Islet precursor cell (in vitro differentiated cells): ENCODE measurements at regions not wholly inside any gene's neighbourhood (a gene's known extent, or its start where the extent isn't known, plus 50 kb on each side); places are given as distances from the start of the nearest gene placed in this dataset.

Experiments
- DNase-seq: peaks from one replicate; pipeline ENCODE4 v3.0.0-alpha.2; 2018

DNA sequence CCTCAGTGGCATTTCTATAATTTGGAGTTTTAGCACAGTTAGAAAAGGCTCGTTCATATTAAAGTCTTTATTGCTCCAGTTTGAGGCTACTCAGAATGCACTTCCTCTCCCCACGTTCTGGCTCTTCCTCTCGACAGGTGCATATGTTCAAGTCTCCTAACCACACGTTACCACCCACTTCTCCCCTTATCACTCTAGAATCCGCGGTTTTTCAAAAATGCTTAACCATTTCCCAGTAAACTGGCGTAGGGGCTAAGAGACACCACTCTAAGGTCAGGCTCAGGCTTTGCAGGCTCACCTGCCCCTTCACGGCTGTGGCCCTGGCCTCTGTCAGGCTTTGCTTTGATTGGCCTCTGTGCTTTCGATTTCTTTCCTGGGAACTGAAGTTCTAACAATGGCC lies 383.6 kb downstream of the GLRX3 start:
- no peak for DNase-seq

DNA sequence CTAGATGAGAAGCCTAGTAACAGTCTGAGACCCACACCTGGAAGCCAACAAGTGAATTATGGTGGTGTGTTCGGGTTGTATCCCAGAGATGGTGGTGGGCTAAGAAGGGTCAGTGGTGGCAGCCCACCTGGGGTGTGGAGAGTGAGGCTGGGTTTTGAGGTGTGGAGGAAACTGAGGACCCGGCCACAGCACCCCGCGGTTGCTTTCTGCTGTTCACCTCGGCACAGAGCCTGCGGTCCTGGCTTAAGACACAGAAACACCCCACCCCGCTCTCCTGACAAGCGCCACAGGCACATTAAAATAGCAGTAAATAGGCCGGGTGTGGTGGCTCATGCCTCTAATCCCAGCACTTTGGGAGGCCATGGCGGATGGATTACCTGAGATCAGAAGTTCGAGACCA lies 395.1 kb downstream of the GLRX3 start:
- no peak for DNase-seq

DNA sequence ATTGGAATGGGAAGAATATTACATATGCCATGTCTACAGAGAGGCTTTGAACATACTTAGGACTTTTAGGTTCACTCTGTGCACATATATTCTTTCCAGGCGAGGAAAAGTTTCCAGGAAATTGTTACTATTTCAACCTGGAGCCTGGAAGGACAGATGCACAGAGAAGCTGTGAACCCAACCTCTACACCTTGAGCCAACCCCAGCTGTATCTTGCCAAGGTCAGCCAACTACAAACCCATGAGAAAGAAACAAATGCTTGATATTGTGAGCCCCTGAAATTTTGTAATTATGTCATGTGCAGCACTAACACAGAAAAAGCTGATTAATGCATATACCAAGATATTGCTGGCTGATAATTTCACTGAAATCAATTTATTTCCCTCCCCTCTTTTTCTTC lies 404.9 kb downstream of the GLRX3 start:
- no peak for DNase-seq

DNA sequence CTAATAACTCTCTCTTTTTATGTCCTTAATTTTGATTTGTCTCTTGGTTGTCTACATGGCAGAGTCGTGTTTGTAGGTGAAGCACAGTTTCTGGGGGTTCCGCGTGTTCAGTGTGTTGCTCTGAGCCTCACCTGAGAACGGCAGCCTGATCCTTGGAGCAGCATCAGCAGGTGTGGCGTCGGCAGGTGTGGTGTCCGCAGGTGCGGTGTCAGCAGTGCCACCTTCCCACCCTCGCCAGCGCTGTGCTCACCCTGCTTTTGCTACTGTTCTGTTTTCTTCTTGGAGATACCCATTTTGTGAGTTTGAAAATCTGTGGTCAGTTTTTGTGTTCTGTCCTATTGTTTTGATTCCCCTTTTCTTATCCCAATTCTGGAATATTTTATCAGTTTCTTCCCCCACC lies 406.6 kb downstream of the GLRX3 start:
- DNase-seq = no peak

DNA sequence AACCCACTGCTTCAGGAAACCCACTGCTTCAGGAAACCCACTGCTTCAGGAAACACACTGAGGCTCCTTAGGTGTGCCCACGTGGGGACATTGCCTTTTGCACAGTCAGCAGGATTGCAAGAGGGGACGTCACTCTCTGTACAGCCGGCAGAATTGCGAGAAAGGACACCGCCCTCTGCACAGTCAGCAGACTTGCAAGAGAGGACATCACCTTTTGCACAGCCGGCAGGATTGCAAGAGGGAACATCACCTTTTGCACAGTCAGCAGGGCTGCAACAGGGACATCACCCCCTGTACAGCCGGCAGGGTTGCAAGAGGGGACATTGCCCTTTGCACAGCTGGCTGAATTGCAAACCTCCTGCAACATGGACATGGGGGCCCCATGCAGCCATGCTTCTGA lies 407.6 kb downstream of the GLRX3 start:
- DNase-seq = no peak

DNA sequence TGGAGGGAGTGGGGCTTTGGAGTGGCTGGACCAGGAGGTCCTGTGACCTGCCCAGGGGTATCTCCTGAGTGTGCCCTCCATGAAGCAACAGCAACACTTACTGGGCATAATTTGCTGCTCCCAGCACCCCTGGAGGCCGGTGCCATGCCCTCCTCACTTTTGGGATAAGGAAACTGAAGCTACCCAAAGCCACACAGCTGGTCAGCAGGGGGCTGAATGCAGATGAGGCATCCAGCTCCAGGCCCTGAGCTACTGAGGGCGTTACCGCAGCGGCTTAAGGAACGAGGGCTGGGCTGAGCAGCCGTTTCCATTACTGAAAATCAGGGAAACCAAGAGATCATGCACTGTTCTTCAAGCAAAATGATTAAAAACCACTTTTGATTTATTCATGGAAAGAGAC lies 408.9 kb downstream of the GLRX3 start:
- DNase-seq = no peak

DNA sequence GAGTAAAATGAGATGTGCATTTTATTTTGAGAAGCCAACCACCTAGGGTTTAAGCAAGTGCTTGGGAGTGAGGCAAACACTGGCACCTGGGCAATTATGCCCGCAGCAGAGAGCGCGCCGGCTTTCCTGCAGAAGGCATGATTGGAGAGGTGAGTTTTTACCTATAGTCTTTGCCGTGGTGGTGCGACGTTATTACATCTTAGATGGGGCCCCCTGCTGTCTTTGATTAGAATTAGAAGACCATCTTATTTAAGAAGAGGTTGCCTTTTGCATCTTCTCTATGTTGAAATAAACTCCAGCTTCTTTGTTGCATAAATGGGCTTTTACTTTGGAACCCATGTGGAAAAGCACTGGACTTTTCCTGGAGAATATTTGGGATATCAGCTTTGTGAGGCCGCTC lies 409.5 kb downstream of the GLRX3 start:
- no peak for DNase-seq

DNA sequence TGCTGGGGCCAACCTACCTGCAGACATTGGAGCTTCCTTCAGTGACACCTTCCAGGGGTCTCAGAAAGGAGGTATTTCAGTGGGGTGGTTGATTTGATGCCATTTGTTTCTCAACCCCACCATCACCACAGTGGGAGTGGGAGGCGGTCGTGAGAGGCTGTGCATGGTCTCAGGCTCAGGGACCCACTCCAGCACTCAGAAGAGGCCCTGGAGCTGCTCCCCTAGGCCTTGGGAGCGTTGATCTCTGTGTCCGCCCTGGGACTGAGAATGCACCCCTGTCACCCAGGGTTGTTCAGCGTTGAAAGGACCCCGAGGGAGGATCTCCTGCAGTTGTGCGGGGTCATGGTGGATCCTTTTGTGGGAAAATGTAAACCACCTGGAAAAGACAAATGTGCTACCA lies 410.6 kb downstream of the GLRX3 start:
- no peak for DNase-seq

DNA sequence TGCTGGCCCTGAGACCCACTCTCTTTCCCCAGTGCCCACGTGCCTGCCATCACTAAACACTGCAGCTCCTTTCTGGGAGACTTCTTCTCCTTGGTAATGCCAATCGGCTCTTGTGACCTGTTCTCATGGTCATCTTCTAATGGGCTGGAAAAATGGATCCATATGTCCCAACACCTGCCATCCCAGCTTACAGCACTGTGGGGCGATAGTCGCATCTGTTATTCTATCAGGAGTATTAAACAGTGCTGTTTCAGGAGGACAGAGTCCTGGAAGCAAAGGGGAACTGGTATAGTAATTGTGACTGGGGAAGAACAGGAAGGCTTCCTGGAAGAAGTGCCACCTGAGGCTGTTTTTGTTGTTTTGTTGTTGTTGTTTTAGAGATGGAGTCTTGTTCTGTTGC lies 411.2 kb downstream of the GLRX3 start:
- DNase-seq = no peak

DNA sequence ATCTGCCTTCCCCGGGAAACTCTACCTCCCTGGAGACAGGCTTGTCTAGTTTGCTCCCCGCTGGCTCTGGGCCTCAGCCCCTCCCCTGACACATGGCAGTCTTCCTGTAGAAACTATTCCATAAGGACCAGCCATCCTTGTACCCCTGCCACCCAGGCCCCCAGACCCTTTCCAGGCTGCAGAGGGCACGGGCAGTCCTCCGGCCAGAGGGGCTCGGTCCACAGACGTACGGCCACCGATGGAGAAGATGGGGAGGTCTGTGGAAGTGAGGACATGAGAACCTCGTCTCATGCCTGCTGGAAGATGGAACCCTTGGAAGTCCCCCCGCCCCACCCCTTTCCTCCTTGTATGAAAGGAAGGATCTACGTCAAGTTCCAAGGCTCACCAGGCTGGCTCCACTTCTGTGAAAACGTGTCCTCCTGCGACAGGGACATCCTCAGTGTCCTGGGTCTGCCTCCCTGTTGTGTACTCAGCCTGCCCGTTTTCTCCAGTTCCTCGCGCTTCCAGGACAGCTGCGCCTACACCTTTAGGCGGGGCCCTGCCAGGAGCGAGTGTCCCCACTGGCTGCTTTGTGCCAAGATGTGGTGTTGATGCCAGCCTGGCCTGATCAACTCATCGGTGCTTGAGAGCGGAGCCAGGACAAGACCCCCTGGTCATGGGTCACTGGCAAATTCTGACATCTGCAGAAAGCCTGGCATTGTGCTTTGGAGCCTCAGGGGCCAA lies 414.9 kb downstream of the GLRX3 start:
- DNase-seq = no peak

DNA sequence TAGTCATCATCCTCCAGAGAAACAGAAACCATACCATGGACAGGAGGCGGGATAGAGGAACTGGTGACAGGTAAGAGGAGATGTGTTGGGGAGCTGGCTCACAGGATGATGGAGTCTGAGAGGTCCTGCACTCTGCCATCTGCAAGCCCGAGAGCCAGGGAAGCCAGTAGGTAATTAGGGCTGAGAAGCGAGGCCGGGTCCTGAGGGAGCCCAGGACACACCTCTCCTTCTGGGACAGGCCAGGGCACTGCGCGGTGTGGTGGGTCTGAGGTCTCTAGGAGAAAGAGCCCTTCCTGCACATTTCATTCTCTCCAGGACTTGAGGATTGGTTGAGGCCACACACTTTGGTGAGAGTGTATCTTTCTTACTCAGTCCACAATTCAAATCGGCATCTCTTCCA lies 415.5 kb downstream of the GLRX3 start:
- no peak for DNase-seq

DNA sequence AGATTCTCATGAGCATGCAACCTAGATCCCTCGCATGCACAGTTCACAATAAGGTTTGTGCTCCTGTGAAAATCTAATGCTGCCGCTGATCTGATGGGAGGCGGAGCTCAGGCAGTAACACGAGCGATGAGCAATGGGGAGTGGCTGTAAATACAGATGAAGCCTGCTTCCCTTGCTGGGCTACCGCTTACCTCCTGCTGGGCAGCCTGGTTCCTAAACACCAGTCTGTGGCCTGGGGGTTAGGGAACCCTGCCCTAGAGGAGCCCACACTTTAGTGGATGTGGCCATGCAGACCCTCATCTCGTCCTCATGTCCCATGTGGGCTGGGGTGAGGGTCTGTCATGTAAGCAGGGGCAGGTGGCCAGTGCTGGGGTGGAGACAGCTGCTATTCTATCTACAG lies 417.6 kb downstream of the GLRX3 start:
- DNase-seq = no peak

DNA sequence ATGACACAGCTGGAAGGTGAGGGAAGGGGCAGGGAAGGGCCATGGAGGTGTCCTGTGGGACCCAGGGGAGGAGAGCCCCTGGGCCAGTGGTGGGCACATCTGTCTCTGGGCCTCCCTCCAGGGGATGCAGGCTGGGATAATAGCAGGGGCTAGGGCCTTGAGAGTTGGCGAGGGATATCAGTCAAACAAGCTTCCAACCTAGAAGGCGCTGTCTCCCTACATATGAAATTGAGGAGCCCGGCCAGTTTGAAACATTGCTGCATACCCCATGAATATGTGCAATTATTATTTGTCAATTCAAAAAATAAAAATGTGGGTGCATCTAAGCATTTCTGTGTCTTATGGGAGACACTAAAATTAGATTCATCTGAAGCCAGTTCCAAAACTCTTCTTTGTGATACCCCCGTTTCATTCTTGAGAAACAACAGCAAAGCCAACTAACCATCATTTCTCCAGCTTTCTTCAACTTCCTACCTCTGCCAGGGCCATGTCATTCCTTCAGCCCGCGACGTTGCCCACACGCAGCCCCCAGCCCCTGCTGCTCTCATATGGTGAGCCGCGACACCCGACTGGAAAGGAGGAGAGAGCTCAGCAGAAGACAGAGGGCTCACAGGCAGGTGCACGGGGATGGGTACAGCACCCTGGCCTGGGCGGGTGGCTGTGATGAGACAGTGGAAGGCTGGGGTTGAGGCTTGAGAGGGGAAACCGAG lies 418.7 kb downstream of the GLRX3 start:
- no peak for DNase-seq

DNA sequence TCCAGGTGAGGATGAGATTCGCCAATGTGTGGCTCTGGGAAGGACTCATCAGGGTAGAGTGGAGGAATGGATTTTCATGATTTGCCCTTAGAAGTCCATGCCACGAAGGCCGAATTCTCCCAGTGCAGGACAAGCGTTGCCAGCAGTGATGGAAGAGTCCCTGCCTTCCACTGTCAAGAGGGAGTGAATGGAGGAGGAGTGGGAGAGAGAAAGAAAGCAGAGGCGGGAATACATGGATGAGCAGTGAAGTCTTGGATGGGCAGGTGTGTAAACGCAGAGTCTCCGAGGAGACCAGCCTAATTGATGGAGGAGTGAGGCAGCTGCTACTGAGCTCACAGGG lies 419.2 kb downstream of the GLRX3 start:
- no peak for DNase-seq

DNA sequence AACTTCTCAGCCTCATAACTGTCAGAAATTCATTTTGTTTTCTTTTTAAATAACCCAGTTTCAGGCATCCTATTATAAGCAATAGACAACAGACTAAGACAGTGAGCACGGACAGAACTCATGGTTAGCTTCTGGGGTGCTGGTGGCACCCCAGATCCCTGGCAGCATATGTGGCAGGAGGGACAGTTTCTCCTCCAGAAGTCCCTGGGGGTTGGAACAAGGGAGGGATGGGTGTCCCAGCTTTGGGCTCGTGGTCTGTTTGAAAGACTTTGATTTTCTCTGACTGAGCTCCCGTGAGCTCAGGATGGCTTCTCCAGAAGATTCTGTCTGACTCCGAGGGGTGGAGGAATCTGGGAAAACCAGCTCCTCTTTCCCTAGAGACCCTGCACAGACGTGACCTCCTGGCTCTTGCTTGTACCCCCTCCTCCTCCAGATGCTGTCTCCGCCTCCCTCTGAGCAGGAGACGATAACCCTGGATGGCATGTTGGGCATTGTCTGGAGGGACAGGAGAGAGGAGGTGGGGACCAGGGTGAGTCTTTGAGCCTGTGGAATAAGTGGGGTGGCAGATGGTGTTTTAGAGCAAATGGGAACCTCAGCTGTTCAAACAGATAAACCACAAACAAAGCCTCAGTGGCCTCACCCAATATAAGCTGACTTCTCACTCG lies 421.1 kb downstream of the GLRX3 start:
- no peak for DNase-seq

DNA sequence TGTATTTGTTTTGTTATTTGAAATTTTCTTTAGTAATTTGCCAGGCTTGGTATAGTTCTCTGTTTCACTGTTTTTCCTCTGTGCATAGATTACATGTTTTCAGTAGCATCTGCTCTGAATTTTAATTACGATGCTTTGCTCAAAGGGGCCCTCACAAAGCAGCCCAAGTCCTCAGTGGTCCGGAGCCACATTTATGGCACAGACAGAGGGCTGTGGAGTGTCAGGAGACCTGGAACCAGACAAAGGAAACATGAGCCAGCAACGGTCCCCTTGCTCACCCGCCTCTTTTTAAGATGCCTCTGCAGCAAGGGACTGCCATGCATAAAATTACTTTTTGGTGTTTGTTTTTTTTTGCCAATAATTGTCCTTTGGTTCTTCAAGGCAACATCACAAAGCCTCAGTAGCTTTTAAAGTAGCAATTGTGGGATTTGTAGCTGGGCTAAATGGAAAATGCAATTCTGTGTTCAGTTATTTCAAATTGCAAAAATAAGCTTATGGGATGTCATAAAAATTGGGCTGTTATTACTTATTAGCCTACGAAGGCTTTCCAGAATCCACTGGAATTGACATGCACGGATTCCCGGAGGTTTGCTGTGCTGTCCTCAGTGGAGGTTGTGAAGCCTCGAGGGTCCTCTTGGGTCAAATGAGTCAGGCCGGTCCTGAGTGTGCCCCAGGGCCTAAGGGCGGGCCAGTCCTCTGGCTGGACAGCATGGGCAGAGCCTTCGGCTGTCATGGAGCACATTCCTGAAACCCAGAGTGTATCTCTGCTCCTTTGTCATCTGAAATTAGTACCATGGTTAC lies 422.8 kb downstream of the GLRX3 start:
- no peak for DNase-seq

DNA sequence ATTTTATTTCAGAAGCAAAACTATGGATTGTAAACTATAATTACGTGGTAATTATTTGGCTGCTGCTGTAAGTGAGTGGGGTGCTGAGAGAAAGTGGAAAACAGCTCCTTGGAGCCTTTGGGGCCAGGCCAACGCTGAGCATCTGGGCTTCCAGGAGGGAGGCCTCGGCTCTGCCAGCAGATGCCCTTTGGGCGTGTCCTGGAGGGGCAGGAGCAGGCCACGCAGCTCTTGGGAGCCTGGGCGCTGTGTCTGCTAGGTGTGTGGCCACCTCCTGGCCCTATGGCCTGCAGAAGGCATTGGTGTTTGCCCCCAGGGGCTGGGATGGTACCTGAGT lies 423.3 kb downstream of the GLRX3 start:
- DNase-seq = no peak

DNA sequence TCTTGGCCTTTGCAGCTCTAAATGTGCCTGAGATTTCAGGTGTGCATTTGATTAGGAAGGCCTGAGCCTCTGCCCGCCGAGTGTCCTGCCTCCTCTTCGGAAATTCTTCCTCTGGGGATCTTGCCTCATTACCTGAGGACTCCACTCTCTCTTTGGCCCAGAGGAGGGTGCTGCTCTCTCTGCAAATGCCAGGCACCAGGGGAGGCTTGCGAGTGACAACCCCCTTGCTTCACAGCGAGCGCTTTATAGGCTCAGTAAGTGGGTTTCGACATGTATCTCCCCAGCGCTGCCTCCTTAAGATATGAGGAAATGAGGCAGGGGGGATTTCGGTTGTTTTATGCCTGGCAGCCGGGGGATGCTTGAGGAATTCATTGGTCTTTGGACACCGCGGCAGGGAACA lies 423.9 kb downstream of the GLRX3 start:
- no peak for DNase-seq

DNA sequence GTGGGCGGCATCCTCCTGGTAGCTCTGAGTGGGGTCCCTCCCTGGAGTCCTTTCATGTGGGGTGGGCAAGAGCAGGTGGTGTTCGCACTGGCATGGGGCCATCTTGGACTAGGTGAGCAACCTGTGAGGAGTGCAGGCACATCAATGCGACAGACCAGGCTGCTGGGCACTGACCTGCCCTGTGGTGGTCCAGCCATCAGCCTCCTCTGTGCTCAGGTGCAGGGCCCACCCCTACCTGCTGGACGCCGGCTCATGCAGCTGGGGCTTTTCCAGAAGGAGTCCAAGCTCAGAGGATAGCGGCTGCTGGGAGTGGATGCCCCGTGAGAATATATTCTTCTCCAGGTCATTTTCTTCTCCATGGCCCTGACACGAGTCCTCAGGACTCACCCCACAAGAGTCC lies 424.4 kb downstream of the GLRX3 start:
- DNase-seq = no peak

DNA sequence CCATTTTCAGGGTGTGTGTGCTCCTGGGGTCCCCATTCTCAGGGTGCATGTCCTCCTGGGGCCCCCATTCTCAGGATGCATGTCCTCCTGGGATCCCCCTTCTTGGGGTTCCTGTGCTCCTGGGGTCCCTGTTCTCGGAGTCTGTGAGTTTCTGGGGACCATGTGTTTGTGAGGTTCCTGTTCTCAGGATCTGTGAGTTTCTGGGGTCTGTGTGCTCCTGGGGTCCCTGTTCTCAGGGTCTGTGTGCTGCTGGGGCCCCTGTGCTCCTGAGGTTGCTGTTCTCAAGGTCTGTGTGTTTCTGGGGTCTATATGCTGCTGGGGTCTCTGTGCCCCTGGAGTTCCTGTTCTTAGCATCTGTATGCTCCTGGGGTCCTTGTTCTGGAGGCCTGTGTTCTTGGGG lies 425.5 kb downstream of the GLRX3 start:
- no peak for DNase-seq

DNA sequence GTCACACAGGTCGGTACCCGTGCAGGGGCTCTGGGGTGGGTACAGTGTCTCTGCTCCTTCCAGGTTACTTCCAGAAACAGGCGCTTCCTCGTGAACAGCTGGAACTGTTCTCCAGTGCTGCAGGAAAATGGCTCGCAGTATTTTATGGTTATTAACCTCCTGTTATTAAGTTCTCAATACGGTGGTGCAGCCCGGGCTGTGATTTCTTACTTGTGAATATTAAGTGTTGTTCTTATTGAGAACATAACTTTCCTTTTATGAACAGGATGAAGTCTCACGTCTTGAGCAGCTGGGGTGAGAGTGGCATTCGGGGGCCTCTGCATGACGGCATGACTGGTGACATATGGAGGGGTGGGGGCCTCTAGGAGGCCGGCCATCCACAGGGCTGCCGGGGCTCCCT lies 430.8 kb downstream of the GLRX3 start:
- no peak for DNase-seq

DNA sequence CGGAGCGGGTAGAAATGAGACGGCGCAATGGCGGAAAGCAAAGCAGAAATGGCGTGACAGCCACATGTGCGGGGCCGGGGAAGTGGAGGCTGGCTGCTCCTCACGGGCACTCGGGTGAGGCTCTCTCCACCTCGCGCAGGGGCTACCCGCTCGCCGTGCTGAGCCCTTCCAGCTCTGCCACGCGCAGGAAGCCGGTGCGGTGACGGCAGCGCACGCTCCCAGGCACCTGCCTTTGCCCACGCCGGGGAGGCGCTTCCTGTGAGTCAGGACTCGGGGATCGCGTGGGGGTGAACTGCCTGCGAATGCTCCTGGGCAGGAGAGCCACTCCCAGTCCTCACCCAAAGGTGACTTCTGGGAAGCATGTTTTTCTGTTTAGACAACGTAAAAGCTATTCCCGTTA lies 431.2 kb downstream of the GLRX3 start:
- no peak for DNase-seq

DNA sequence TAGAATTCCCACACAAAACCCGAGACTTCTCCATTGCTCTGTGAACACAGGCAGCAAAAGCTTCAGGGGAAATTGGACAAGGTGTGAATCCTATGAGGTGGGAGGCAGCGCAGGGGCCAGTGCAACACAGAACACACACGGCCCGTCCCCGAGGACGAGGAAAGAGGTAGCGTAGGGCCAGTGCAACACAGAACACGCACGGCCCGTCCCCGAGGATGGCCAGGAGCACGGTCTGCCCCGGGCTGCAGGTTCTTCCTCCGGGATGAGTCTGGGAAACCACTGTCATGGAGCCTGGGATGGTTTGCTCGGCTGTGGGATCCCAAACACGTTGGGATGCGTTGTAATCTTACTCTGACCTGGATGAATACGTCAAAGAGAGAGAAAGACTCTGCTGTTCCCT lies 432.1 kb downstream of the GLRX3 start:
- no peak for DNase-seq

DNA sequence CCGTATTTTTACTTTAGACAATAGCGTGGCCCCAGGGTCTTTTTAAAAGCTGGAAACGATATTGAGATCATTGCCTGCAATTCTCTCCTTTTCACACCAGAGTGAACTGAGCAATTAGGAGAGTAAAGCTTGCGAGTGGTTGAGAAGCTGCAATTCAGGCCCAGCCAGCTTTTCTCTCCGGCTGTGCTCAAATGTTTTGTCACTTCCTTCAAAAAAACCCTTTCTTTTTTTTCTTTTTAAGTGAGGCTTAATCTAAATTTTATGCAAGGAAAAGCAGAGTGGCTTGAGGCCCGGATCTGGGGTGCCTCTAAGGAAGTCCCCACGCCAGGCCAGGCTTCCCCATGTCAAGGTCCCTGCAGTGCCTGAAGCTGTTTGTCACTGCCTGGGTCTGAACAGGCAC lies 433.9 kb downstream of the GLRX3 start:
- no peak for DNase-seq
